Kidney epithelial cell (primary cell): ENCODE measurements at regions not wholly inside any gene's neighbourhood (a gene's known extent, or its start where the extent isn't known, plus 50 kb on each side); places are given as distances from the start of the nearest gene placed in this dataset.

Experiments
- DNase-seq: peaks from one replicate; pipeline ENCODE4 v3.0.0-alpha.2; 2010; ENCODE audit warnings: low read depth
- H3K27me3 ChIP-seq: 2 replicates; pipeline ENCODE4 v1.6.0; 2011; ENCODE audit warnings: low read length; ENCODE audit not compliant: control insufficient read depth, insufficient read depth
- H3K36me3 ChIP-seq: 2 replicates; pipeline ENCODE4 v1.5.1; 2011; ENCODE audit warnings: low read length; ENCODE audit not compliant: control insufficient read depth, insufficient read depth
- H3K4me3 ChIP-seq: 2 replicates; pipeline ENCODE4 v1.5.1; 2011; ENCODE audit warnings: low read depth, mild to moderate bottlenecking, control low read depth, low read length
- TF ChIP-seq, protein P1 (sequence below): IDR thresholded peaks from 2 replicates; pipeline ENCODE4 v1.5.1; 2011; ENCODE audit warnings: mild to moderate bottlenecking, moderate library complexity, low read length, control low read depth, inconsistent platforms; ENCODE audit not compliant: insufficient read depth, poor library complexity, severe bottlenecking

DNA sequence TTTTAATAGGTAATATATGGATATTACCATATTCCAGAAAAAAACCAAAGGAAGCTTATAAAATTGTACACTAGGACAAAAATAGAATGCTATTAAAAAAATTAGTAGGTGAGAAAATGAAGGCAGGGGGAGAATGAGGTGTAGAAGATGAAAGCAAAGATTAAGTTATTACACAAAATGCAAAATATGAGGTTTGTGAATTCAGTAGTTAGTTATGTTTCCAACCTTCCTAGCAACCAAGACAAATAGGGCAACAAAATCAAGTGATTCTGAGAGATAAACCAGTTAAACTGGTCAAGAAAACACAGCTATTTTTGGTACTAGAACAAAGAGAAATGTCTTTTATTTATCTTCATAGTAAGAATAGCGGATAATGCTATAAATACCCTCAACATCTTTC lies 300.0 kb upstream of the RASGEF1B start:
- Histone ChIP-seq H3K27me3 (no peaks in the 10 kb centered on the region), H3K4me3 (no peak overlapping the region), H3K36me3 (no peaks in the 10 kb centered on the region)
- TF ChIP-seq, protein P1, sequence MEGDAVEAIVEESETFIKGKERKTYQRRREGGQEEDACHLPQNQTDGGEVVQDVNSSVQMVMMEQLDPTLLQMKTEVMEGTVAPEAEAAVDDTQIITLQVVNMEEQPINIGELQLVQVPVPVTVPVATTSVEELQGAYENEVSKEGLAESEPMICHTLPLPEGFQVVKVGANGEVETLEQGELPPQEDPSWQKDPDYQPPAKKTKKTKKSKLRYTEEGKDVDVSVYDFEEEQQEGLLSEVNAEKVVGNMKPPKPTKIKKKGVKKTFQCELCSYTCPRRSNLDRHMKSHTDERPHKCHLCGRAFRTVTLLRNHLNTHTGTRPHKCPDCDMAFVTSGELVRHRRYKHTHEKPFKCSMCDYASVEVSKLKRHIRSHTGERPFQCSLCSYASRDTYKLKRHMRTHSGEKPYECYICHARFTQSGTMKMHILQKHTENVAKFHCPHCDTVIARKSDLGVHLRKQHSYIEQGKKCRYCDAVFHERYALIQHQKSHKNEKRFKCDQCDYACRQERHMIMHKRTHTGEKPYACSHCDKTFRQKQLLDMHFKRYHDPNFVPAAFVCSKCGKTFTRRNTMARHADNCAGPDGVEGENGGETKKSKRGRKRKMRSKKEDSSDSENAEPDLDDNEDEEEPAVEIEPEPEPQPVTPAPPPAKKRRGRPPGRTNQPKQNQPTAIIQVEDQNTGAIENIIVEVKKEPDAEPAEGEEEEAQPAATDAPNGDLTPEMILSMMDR: no peak
- DNase-seq: no peak

DNA sequence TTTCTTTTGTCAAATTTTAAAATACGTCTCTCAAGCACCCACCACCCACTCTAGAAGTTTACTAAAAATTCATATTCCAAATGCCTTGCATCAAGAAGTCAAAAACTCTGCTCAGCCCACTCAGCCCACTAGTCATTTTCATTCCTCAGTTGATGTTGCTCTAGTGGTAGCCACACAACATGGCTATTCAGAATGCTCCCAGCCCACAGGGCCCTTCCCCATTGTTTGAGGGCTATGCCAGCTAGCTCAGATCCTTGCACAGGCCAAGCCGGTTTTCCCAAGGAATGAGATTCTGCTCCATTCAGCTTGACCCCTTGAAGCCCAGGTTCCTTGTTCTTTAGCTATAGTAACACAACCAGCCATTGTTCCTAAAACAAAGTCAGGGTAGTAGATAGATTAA lies 297.5 kb upstream of the RASGEF1B start:
- no peak overlapping the region for H3K4me3 ChIP-seq
- DNase-seq: no peak
- TF ChIP-seq, protein P1: no peak
- H3K27me3 ChIP-seq: no peaks in the 10 kb centered on the region
- H3K36me3 ChIP-seq: no peaks in the 10 kb centered on the region

DNA sequence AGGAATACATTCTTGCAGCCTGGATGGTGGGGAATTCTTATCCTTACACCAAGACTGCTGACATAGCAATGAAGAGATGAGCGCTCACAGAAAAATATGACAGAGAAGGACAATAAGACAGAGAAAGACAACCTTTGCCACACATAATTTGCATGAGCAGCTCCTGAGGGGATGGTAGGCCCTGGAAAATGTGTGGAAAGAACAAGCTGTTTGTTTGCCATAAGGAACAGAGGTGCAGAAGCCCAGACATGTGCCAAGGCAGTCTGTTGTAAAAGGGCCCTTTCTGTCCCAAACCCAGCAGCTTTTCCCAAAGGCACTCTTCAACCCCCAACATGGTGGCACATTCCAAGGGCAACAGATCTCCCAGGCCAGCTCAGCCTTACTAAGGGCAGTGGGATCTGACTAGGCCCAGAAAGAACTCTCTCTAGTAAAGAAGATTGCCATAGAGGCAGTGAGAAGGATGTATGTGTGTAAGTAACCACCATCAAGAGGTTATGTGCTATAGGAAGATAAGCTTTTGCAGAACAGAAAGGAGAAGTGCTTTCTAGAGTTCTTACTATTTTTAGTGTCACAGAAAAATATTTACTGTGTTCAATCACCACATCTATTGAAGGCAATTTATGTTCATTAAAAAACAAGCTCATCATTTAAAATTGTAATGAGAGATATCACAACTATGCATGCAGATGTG lies 287.0 kb upstream of the RASGEF1B start:
- TF ChIP-seq, protein P1: no peak
- no peak for DNase-seq
- H3K36me3 ChIP-seq: no peaks in the 10 kb centered on the region

DNA sequence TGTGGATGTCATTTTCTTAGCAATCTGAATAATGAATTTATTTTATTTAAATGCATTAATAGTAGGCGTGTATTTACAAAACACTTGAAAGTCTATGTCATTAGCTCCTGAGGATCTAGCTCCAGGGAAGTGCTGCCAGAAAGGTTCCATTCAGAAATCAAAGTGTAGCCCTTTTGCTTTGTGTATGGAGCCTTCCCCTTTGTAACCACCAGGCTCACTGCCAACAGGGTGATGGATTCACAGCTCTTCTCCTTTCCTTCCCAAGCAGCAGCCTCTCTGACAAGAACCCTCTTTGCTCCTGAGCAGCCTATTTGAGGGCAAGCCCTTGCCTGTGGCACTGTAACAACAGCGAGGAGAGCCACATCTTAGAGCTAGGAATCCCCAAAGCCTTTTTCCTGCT lies 286.0 kb upstream of the RASGEF1B start:
- no peak for DNase-seq
- TF ChIP-seq, protein P1: no peak

More for the DNA sequence above, 287.0 kb upstream of the RASGEF1B start:
- Histone ChIP-seq H3K4me3 (no peak overlapping the region), H3K27me3 (no peaks in the 10 kb centered on the region)

DNA sequence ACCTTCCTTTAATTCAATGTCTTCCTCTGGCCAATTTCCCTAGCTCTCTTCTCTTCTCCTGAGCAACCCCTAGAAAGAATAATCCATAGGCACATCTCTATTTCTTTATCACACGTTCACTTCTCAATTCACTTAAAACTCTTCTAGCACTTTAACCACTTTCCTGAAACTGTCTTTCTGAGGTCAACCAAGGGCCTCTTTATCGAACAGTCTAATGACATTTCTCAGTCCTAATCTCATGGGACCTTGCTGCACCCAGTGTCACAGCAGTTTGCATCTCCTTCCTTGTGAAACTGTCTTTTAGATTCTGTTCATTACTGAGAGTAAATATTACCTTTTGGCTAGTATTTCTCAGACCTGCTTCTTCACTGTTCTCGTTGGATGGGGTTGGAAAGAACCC lies 285.3 kb upstream of the RASGEF1B start:
- Histone ChIP-seq H3K27me3 (no peaks in the 10 kb centered on the region), H3K4me3 (no peak overlapping the region), H3K36me3 (no peaks in the 10 kb centered on the region)
- TF ChIP-seq, protein P1: no peak
- DNase-seq: no peak

More for the DNA sequence above, 286.0 kb upstream of the RASGEF1B start:
- no peak overlapping the region for H3K4me3 ChIP-seq
- H3K36me3 ChIP-seq: no peaks in the 10 kb centered on the region
- no peaks in the 10 kb centered on the region for H3K27me3 ChIP-seq

DNA sequence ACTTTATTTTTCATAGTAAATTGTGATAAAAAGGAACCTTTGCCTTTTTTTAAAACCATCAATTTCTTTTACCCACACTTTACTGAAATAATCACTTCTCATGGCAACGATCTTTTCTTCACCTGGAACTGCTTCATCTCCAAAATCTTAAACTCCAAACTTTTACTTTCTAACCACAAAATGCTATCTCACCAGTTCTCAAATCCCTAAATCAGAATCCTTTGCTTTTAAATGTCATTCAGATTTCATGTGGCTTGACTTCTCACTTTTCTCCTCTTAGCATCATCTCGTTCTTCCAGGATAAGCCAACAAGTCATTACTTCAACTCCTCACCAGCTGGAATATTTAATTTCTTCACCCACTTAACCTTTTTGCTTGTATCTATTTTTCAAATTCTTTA lies 284.3 kb upstream of the RASGEF1B start:
- DNase-seq: no peak
- TF ChIP-seq, protein P1: no peak
- no peaks in the 10 kb centered on the region for H3K27me3 ChIP-seq
- no peak overlapping the region for H3K4me3 ChIP-seq
- H3K36me3 ChIP-seq: no peaks in the 10 kb centered on the region
